ENCODE measurements at regions not wholly inside any gene's neighbourhood (a gene's known extent, or its start where the extent isn't known, plus 50 kb on each side); places are given as distances from the start of the nearest gene placed in this dataset.

- Mint-ChIP-seq H3K4me3 (no peak overlapping the region), H3K27ac (no peak overlapping the region), H3K9me3 (no peaks in the 10 kb centered on the region), H3K36me3 (ENCODE audit: low read depth) (peaks cover 42% of the 10 kb centered on the region), H3K4me1 (peaks cover 3% of the 10 kb centered on the region), H3K27me3 (ENCODE audit: low read depth, poor library complexity) (peaks cover 6% of the 10 kb centered on the region)
- DNase-seq, result no peak
- TF ChIP-seq CTCF (IDR thresholded peaks at IDR 0.05), result no peak
Measured at GRCh38 chr15:62834686-62835329, 207.7 kb upstream of the TPM1 start.

GRCh38 chr15:62835351-62835750 is 207.2 kb upstream of the TPM1 start:
- no peak for DNase-seq
- no peak overlapping the region for H3K4me3 Mint-ChIP-seq
- no peaks in the 10 kb centered on the region for H3K9me3 Mint-ChIP-seq
- no peak for TF ChIP-seq CTCF (IDR thresholded peaks at IDR 0.05)
- H3K27ac Mint-ChIP-seq, result no peak overlapping the region
- H3K27me3 Mint-ChIP-seq (ENCODE audit: low read depth, poor library complexity), result peaks cover 6% of the 10 kb centered on the region
- peaks cover 8% of the 10 kb centered on the region for H3K4me1 Mint-ChIP-seq
- peaks cover 44% of the 10 kb centered on the region for H3K36me3 Mint-ChIP-seq (ENCODE audit: low read depth)

GRCh38 chr15:62835762-62836161 is 206.8 kb upstream of the TPM1 start:
- Mint-ChIP-seq H3K4me1 (peaks cover 8% of the 10 kb centered on the region), H3K27me3 (ENCODE audit: low read depth, poor library complexity) (peaks cover 7% of the 10 kb centered on the region), H3K27ac (no peak overlapping the region), H3K36me3 (ENCODE audit: low read depth) (peaks cover 49% of the 10 kb centered on the region), H3K4me3 (no peak overlapping the region), H3K9me3 (no peaks in the 10 kb centered on the region)
- no peak for DNase-seq
- TF ChIP-seq CTCF (IDR thresholded peaks at IDR 0.05), result no peak

GRCh38 chr15:62840526-62841268 is 201.8 kb upstream of the TPM1 start:
- H3K27me3 Mint-ChIP-seq (ENCODE audit: low read depth, poor library complexity), result peaks cover 4% of the 10 kb centered on the region
- H3K9me3 Mint-ChIP-seq, result no peaks in the 10 kb centered on the region
- no peak overlapping the region for H3K4me3 Mint-ChIP-seq
- peaks cover 57% of the 10 kb centered on the region for H3K36me3 Mint-ChIP-seq (ENCODE audit: low read depth)
- H3K4me1 Mint-ChIP-seq, result peaks cover 39% of the 10 kb centered on the region
- no peak for DNase-seq
- TF ChIP-seq CTCF (IDR thresholded peaks at IDR 0.05), result no peak
- no peak overlapping the region for H3K27ac Mint-ChIP-seq

GRCh38 chr15:62841269-62841628 is 201.3 kb upstream of the TPM1 start:
- Mint-ChIP-seq H3K27me3 (ENCODE audit: low read depth, poor library complexity) (peaks cover 4% of the 10 kb centered on the region), H3K4me3 (no peak overlapping the region), H3K4me1 (peaks cover 45% of the 10 kb centered on the region), H3K27ac (no peak overlapping the region), H3K36me3 (ENCODE audit: low read depth) (peaks cover 51% of the 10 kb centered on the region), H3K9me3 (no peaks in the 10 kb centered on the region)
- no peak for TF ChIP-seq CTCF (IDR thresholded peaks at IDR 0.05)
- DNase-seq, result no peak
